K562 (cell line): ENCODE measurements at regions not wholly inside any gene's neighbourhood (a gene's known extent, or its start where the extent isn't known, plus 50 kb on each side); places are given as distances from the start of the nearest gene placed in this dataset.
"Not testable (repeated sequence)": the region's sequence is repeated elsewhere in the genome, so short reads cannot be mapped to it uniquely, and the experiment has no call there.

ENCODE experiments used
- ATAC-seq: fragments of 200-7000 bp; cut with Tn5 transposase; 3 replicates; pipeline ENCODE4 v1.9.1; 2020; ENCODE audit warnings: moderate library complexity
- BruUV-seq: library from RNA; stranded (reverse); fragments of 400-500 nt; replicated peaks from 2 replicates; lab custom pipeline; 2021; lab: Mats Ljungman, UMichigan
- CTCF ChIA-PET: fragments of 300-600 bp; formaldehyde crosslinking; extraction: SDS; loops from one replicate; lab custom pipeline; 2021; ENCODE audit warnings: low intra/inter-chr PET ratio; lab: Yijun Ruan, JAX
- POLR2A ChIA-PET: fragments of 300-600, 350-650 bp; sonication (Branson Sonifier 250); formaldehyde crosslinking; extraction: SDS; loops from one replicate; lab custom pipeline; 2021; ENCODE audit warnings: antibody characterized with exemption, inconsistent platforms; lab: Yijun Ruan, JAX
- DNase-seq, 4 experiments: peaks; one replicate each; pipeline versions ENCODE4 v3.0.0 to v3.0.0-alpha.2; 2011 to 2018; ENCODE audit warnings: low spot score in 3 of 4, mixed read lengths in 3 of 4; ENCODE audit errors: extremely low read depth in 1 of 4
- FAIRE-seq: peaks from 2 replicates; lab custom pipeline; 2011; peaks lifted over from hg19 to GRCh38; lab: Jason Lieb, UNC
- H2AFZ ChIP-seq: 2 replicates; pipeline ENCODE4 v1.6.0; 2011; ENCODE audit warnings: low read depth, low read length, control low read depth, inconsistent platforms
- H3K27ac ChIP-seq: fragments of 200-600 bp; 3 replicates; pipeline ENCODE4 v1.8.0; 2011; ENCODE audit warnings: low read depth, mild to moderate bottlenecking, control low read depth, inconsistent platforms, low read length, moderate library complexity, mixed read lengths; ENCODE audit errors: extremely low read depth
- H3K27me3 ChIP-seq, 2 experiments: fragments of 300-600 bp in 1 of 2; 2 replicates in 1 of 2; 3 replicates in 1 of 2; pipeline versions ENCODE4 v1.6.0 to v1.8.0; 2011; ENCODE audit warnings: inconsistent platforms in 2 of 2, low read length in 2 of 2, mild to moderate bottlenecking in 1 of 2, mixed read lengths in 1 of 2, moderate library complexity in 1 of 2; ENCODE audit not compliant: control insufficient read depth in 2 of 2, insufficient read depth in 2 of 2
- H3K36me3 ChIP-seq: fragments of 300-600 bp; 3 replicates; pipeline ENCODE4 v1.8.0; 2011; ENCODE audit warnings: mild to moderate bottlenecking, low read length, inconsistent platforms; ENCODE audit not compliant: control insufficient read depth, insufficient read depth
- H3K4me1 ChIP-seq, 2 experiments: fragments of 200-600 bp in 1 of 2; replicated peaks in 1 of 2; 2 replicates in 1 of 2; 3 replicates in 1 of 2; pipeline versions ENCODE4 v1.5.1 to v1.8.0; 2011; ENCODE audit warnings: inconsistent platforms in 2 of 2, low read length in 2 of 2, mild to moderate bottlenecking in 1 of 2, mixed read lengths in 1 of 2, moderate library complexity in 1 of 2; ENCODE audit not compliant: control insufficient read depth in 2 of 2, insufficient read depth in 2 of 2
- H3K4me2 ChIP-seq: 2 replicates; pipeline ENCODE4 v1.6.1; 2011; ENCODE audit warnings: low read length, control low read depth, inconsistent platforms, mixed read lengths; ENCODE audit not compliant: insufficient read depth
- H3K4me3 ChIP-seq: fragments of 200-600 bp; sonication (generic), shearing (Covaris generic); 2 replicates; pipeline ENCODE4 v1.5.1; 2016; ENCODE audit warnings: control low read depth, inconsistent platforms
- H3K79me2 ChIP-seq: fragments of 200-600 bp; 3 replicates; pipeline ENCODE4 v1.8.0; 2011; ENCODE audit warnings: low read length, inconsistent platforms; ENCODE audit not compliant: control insufficient read depth, insufficient read depth
- H3K9ac ChIP-seq, 2 experiments: 2 replicates each; pipeline versions ENCODE4 v1.6.0 to v1.6.1; 2011; ENCODE audit warnings: low read depth in 2 of 2, low read length in 2 of 2, control low read depth in 1 of 2, inconsistent platforms in 1 of 2, mild to moderate bottlenecking in 1 of 2, mixed read lengths in 1 of 2; ENCODE audit not compliant: insufficient read depth in 1 of 2
- H3K9me1 ChIP-seq: one replicate; pipeline ENCODE4 v1.6.0; 2011; ENCODE audit warnings: inconsistent platforms, mild to moderate bottlenecking, low read length, moderate library complexity; ENCODE audit not compliant: control insufficient read depth, insufficient read depth
- H3K9me3 ChIP-seq: replicated peaks from 2 replicates; pipeline ENCODE4 v1.5.1; 2011; ENCODE audit warnings: low read depth, low read length, inconsistent platforms; ENCODE audit not compliant: control insufficient read depth, insufficient read depth
- H4K20me1 ChIP-seq: replicated peaks from 2 replicates; pipeline ENCODE4 v1.6.1; 2011; ENCODE audit warnings: low read length, inconsistent platforms, mixed read lengths; ENCODE audit not compliant: control insufficient read depth, insufficient read depth
- CHD2 ChIP-seq: IDR thresholded peaks from 2 replicates; pipeline ENCODE4 v1.6.1; 2011; ENCODE audit warnings: low read depth, low read length
- RBM25 ChIP-seq: fragments of 200-400 bp; formaldehyde crosslinking; IDR thresholded peaks from 2 replicates; pipeline ENCODE4 v1.6.1; 2018; ENCODE audit warnings: low read length, low read depth, moderate library complexity; ENCODE audit not compliant: severe bottlenecking
- SPI1 ChIP-seq: IDR thresholded peaks from 2 replicates; pipeline ENCODE4 v1.6.1; 2011; ENCODE audit warnings: low read depth, low read length, control low read depth, borderline replicate concordance
- WGBS: fragments of 100-300 bp; shearing (Covaris generic); methylation state at CpG from one replicate; pipeline ENCODE4 v1.1.6; 2016; ENCODE audit warnings: low coverage, mixed read lengths; ENCODE audit not compliant: insufficient coverage; ENCODE audit errors: missing lambda C conversion rate; 5-methylcytosine and 5-hydroxymethylcytosine counted together
- in situ Hi-C: fragments of 300-500 bp; cut with MboI; formaldehyde crosslinking; loops from 4 replicates; pipeline ENCODE4 v1.15.0; 2018; ENCODE audit warnings: inconsistent platforms, mixed read lengths
- intact Hi-C: fragments of 100-400 bp; cut with micrococcal nuclease; formaldehyde crosslinking; loops from 2 replicates; pipeline ENCODE4 v1.14.2; 2022
- TF ChIP-seq, protein P1 (sequence below): fragments of 250-450 bp; sonication (Bioruptor Pico); IDR thresholded peaks from 2 replicates; pipeline ENCODE4 v1.5.0; 2021

DNA sequence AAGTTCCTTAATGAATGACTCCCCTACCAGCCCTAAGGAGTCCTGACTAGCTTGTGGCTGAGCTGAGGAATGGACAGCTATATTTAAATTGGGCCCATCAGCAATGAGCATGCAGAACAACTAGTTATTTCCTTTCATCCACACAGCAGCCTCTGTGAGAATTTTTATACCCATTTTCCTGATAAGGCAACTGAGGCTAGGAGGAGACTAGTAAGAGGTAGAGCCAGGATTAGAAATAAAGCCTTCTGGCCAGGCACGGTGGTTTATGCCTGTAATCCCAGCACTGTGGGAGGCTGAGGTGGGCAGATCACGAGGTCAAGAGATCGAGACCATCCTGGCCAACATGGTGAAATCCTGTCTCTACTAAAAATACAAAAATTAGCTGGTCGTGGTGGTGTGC is 55.9 kb upstream of the CYRIA start:
- WGBS = 0% methylated on average over 4 of the region's 4 CpGs
- ATAC-seq, H3K4me2 ChIP-seq, H3K79me2 ChIP-seq, H3K9ac ChIP-seq, FAIRE-seq, CTCF ChIA-PET, DNase-seq, BruUV-seq, H2AFZ ChIP-seq, H3K9me3 ChIP-seq, H3K27ac ChIP-seq, H3K4me3 ChIP-seq, H3K36me3 ChIP-seq, H3K9me1 ChIP-seq, H4K20me1 ChIP-seq, in situ Hi-C loops: not testable (repeated sequence)
- peak; percentile 54 for TF ChIP-seq RBM25
- H3K27me3 ChIP-seq = peaks cover 11 to 16% of the 10 kb centered on the region in 2 experiments
- peaks cover 0 to 15% of the 10 kb centered on the region in 2 experiments; a peak in 3 of 5 replicates for H3K4me1 ChIP-seq
- POLR2A ChIA-PET = interaction anchor here (0.6 kb wide), 1 partner anchor 283 kb away, joined by 3 read pairs; no protein-coding TSS in a partner anchor
- intact Hi-C loops = loop anchor here (5.0 kb wide), 1 partner anchor 36 kb away; no protein-coding TSS in a partner anchor

GRCh38 chr2:16720737-16721136 is 55.1 kb upstream of the CYRIA start:
- DNase-seq, H4K20me1 ChIP-seq, H3K4me2 ChIP-seq, BruUV-seq, in situ Hi-C loops, POLR2A ChIA-PET, H3K27ac ChIP-seq, FAIRE-seq, CTCF ChIA-PET, H3K4me3 ChIP-seq, H3K9ac ChIP-seq, ATAC-seq, H3K36me3 ChIP-seq, H3K9me3 ChIP-seq, H3K9me1 ChIP-seq, H3K79me2 ChIP-seq, H2AFZ ChIP-seq: not testable (repeated sequence)
- 4% methylated on average over 3 of the region's 3 CpGs for WGBS
- intact Hi-C loops = loop anchor here (5.0 kb wide), 1 partner anchor 37 kb away; no protein-coding TSS in a partner anchor
- TF ChIP-seq, protein P1, sequence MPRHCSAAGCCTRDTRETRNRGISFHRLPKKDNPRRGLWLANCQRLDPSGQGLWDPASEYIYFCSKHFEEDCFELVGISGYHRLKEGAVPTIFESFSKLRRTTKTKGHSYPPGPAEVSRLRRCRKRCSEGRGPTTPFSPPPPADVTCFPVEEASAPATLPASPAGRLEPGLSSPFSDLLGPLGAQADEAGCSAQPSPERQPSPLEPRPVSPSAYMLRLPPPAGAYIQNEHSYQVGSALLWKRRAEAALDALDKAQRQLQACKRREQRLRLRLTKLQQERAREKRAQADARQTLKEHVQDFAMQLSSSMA (CRISPR knock-in tag) = peak; percentile 78; the same call in 1 of the 2 replicates
- TF ChIP-seq CHD2 = peak; percentile 55
- TF ChIP-seq SPI1 = peak; percentile 17; the same call in 1 of the 2 replicates
- Histone ChIP-seq H3K27me3 (peaks cover 16 to 18% of the 10 kb centered on the region in 2 experiments), H3K4me1 (peaks cover 0 to 15% of the 10 kb centered on the region in 2 experiments; a peak in 3 of 5 replicates)
